Neural crest cell (in vitro differentiated cells): ENCODE measurements at regions not wholly inside any gene's neighbourhood (a gene's known extent, or its start where the extent isn't known, plus 50 kb on each side); places are given as distances from the start of the nearest gene placed in this dataset.

Experiments used
- DNase-seq: peaks from one replicate; pipeline ENCODE4 v3.0.0; 2021; ENCODE audit warnings: low read depth, mixed read lengths, low spot score
- H3K27ac Mint-ChIP-seq: one replicate; pipeline ENCODE4 v1.8.0; 2021; ENCODE audit warnings: mild to moderate bottlenecking, mixed read lengths; ENCODE audit not compliant: unreplicated experiment
- H3K27me3 Mint-ChIP-seq: 2 replicates; pipeline ENCODE4 v1.8.0; 2021; ENCODE audit warnings: low read depth, mild to moderate bottlenecking, mixed read lengths
- H3K36me3 Mint-ChIP-seq: 2 replicates; pipeline ENCODE4 v1.8.0; 2021; ENCODE audit warnings: low read depth, mild to moderate bottlenecking, mixed read lengths
- H3K4me1 Mint-ChIP-seq: 2 replicates; pipeline ENCODE4 v1.8.0; 2021; ENCODE audit warnings: mixed read lengths
- H3K4me3 Mint-ChIP-seq: one replicate; pipeline ENCODE4 v1.8.0; 2021; ENCODE audit warnings: mild to moderate bottlenecking, mixed read lengths
- H3K9me3 Mint-ChIP-seq: 2 replicates; pipeline ENCODE4 v1.8.0; 2021; ENCODE audit warnings: mixed read lengths
- TF ChIP-seq, protein P1 (sequence below): fragments of 200-600 bp; sonication (generic); conservative IDR thresholded peaks from 2 replicates; pipeline ENCODE4 v1.5.0; 2021; ENCODE audit warnings: antibody characterized with exemption, mild to moderate bottlenecking

DNA sequence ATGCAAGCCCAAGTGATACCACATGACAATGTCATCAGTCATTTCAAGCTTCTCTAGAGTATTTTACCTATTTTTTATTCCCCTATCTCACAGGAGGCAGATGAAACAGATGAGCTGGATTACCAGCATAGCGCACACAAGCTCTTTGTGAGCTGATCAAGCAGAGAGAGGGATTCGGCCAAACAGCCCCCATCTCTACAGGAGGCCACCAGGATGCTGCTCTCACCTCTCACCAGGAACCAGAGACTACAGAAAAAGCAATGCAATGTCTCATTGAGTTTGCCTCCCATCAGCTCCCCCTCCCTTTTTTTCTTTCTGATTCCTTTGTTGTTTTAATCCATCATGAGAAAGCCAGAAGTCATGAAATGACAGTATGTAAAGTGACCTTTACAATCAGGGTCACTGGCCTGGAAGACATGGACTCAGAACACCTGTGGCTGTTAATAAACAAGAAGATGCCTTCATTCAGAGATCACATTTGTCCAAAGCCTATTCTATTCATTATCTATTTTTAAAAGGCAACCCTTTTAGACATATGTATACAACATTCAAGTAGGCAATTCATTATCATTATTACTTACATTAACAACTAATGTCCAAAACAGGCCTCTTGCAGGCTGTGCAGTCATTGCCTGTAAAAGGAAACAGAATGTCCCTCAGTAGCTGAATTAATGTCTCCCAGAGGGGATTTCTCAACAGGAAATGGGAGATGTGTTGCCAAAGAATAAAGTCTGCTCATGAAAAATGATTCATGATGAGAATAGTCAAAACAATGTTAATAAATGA is 656.6 kb downstream of the TBC1D4 start:
- TF ChIP-seq, protein P1, sequence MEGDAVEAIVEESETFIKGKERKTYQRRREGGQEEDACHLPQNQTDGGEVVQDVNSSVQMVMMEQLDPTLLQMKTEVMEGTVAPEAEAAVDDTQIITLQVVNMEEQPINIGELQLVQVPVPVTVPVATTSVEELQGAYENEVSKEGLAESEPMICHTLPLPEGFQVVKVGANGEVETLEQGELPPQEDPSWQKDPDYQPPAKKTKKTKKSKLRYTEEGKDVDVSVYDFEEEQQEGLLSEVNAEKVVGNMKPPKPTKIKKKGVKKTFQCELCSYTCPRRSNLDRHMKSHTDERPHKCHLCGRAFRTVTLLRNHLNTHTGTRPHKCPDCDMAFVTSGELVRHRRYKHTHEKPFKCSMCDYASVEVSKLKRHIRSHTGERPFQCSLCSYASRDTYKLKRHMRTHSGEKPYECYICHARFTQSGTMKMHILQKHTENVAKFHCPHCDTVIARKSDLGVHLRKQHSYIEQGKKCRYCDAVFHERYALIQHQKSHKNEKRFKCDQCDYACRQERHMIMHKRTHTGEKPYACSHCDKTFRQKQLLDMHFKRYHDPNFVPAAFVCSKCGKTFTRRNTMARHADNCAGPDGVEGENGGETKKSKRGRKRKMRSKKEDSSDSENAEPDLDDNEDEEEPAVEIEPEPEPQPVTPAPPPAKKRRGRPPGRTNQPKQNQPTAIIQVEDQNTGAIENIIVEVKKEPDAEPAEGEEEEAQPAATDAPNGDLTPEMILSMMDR: no peak
- DNase-seq: no peak
- Mint-ChIP-seq H3K27ac (peak overlapping the region; percentile 46), H3K4me1 (peaks cover 10% of the 10 kb centered on the region), H3K36me3 (peaks cover 5% of the 10 kb centered on the region), H3K27me3 (no peaks in the 10 kb centered on the region), H3K4me3 (no peak overlapping the region), H3K9me3 (no peaks in the 10 kb centered on the region)

DNA sequence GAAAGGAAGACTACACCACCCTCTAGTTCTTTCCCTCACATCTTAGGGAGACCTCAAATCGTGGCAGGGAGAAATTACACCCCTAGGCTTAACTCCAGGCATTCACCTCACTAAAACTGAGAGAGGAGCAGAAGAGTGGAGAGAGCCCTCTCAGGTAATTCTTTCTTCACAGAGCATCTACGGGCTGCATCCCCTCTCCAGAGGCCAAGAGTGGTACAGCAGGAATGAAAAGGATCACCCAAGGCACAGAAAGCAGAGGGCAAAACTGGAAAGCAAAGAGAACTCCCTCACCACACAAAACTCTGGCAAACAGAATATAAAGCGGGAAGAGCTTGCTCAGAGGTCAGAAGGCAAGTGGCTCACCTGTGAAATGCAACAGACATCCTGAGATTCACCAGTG is 661.2 kb downstream of the TBC1D4 start:
- Mint-ChIP-seq H3K4me3 (no peak overlapping the region), H3K36me3 (peaks cover 5% of the 10 kb centered on the region), H3K9me3 (peaks cover 6% of the 10 kb centered on the region), H3K27me3 (no peaks in the 10 kb centered on the region), H3K4me1 (peaks cover 8% of the 10 kb centered on the region), H3K27ac (no peak overlapping the region)
- no peak for DNase-seq
- TF ChIP-seq, protein P1: no peak

DNA sequence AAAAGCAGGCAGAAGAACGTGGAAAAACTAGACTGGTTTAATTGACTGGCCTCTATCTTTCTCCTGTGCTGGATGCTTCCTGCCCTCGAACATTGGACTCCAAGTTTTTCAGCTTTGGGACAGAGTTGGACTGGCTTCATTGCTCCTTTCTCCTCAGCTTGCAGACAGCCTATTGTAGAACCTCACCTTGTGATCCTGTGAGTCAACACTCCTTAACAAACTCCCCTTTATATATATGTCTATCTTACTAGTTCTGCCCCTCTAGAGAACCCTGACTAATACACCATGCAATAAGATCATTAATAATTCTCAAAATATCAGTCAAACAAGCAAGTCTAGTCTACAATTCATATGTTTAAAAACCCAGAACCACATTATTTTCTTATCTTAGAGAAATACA is 662.4 kb downstream of the TBC1D4 start:
- H3K27me3 Mint-ChIP-seq: no peaks in the 10 kb centered on the region
- H3K4me3 Mint-ChIP-seq: no peak overlapping the region
- H3K36me3 Mint-ChIP-seq: peaks cover 5% of the 10 kb centered on the region
- no peak overlapping the region for H3K27ac Mint-ChIP-seq
- DNase-seq: no peak
- TF ChIP-seq, protein P1: no peak
- peaks cover 6% of the 10 kb centered on the region for H3K9me3 Mint-ChIP-seq
- no peaks in the 10 kb centered on the region for H3K4me1 Mint-ChIP-seq

DNA sequence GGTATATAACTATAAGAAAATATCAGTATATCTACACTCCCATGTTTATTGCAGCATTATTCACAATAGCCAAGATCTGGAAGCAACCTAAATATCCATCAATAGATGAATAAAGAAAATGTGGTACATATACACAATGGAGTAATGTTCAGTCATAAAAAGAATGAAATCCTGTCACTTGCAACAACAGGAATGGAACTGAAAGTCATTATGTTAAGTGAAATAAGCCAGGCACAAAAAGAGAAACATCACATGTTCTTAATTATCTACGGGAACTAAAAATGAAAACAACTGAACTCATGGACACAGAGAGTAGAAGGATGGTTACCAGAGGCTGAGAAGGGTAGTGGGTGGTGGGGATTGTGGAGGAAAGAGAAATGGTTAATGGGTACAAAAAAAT is 665.2 kb downstream of the TBC1D4 start:
- Mint-ChIP-seq H3K36me3 (peaks cover 18% of the 10 kb centered on the region), H3K4me3 (no peak overlapping the region), H3K4me1 (no peaks in the 10 kb centered on the region), H3K9me3 (peaks cover 17% of the 10 kb centered on the region), H3K27ac (no peak overlapping the region), H3K27me3 (no peaks in the 10 kb centered on the region)
- DNase-seq: no peak
- TF ChIP-seq, protein P1: no peak

DNA sequence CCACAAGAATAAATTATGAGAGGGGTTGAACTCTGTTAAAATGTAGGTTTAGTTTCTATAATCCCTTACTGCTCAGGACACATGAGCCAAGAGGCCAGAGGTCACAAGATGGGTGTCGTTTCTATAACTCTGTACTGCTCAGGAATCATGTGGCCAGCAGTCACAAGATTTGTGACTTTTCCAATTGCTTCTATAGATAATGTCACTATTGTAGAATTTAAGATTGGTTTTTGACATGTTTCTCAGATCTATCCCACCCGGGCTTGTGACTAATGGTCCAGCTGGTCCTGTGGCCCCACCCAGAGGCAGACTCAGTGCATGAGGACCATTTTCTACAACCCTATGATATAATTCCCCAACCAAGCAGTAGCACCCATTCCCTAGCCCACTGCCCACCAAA is 662.0 kb upstream of the KLF12 start:
- Mint-ChIP-seq H3K4me1 (peaks cover 27% of the 10 kb centered on the region), H3K4me3 (no peak overlapping the region), H3K9me3 (peaks cover 32% of the 10 kb centered on the region), H3K27me3 (no peaks in the 10 kb centered on the region), H3K36me3 (peaks cover 27% of the 10 kb centered on the region), H3K27ac (peak overlapping the region; percentile 89)
- TF ChIP-seq, protein P1: no peak
- no peak for DNase-seq
